GM21515 (cell line): ENCODE measurements at regions not wholly inside any gene's neighbourhood (a gene's known extent, or its start where the extent isn't known, plus 50 kb on each side); places are given as distances from the start of the nearest gene placed in this dataset.

Experiments used
- ATAC-seq: cut with Tn5 transposase; IDR thresholded peaks from one replicate; pipeline ENCODE4 v1.9.1; 2021; ENCODE audit not compliant: unreplicated experiment

- ATAC-seq, result no peak
Measured at GRCh38 chr4:10336471-10336870, 120.8 kb downstream of the ZNF518B start.

GRCh38 chr4:10335050-10335449 is 122.2 kb downstream of the ZNF518B start:
- ATAC-seq, result no peak

GRCh38 chr4:10334506-10335028 is 122.7 kb downstream of the ZNF518B start:
- ATAC-seq, result no peak

GRCh38 chr4:10333942-10334341 is 123.3 kb downstream of the ZNF518B start:
- no peak for ATAC-seq

- no peak for ATAC-seq
Measured at GRCh38 chr4:10326075-10326474, 131.2 kb downstream of the ZNF518B start.

- no peak for ATAC-seq
Measured at GRCh38 chr4:10321931-10322330, 135.3 kb downstream of the ZNF518B start.

GRCh38 chr4:10320130-10320529 is 137.1 kb downstream of the ZNF518B start:
- no peak for ATAC-seq

GRCh38 chr4:10317345-10317744 is 139.9 kb downstream of the ZNF518B start:
- ATAC-seq, result no peak

- no peak for ATAC-seq
Measured at GRCh38 chr4:10316851-10317250, 140.4 kb downstream of the ZNF518B start.

- no peak for ATAC-seq
Measured at GRCh38 chr4:10315638-10316037, 141.6 kb downstream of the ZNF518B start.

GRCh38 chr4:10312568-10312967 is 144.7 kb downstream of the ZNF518B start:
- no peak for ATAC-seq

- no peak for ATAC-seq
Measured at GRCh38 chr4:10311939-10312338, 145.3 kb downstream of the ZNF518B start.

- ATAC-seq, result no peak
Measured at GRCh38 chr4:10305816-10306215, 151.4 kb downstream of the ZNF518B start.

GRCh38 chr4:10303291-10303690 is 153.9 kb downstream of the ZNF518B start:
- no peak for ATAC-seq

- ATAC-seq, result no peak
Measured at GRCh38 chr4:10302096-10302495, 155.1 kb downstream of the ZNF518B start.

- no peak for ATAC-seq
Measured at GRCh38 chr4:10299601-10300000, 157.6 kb downstream of the ZNF518B start.

- ATAC-seq, result no peak
Measured at GRCh38 chr4:10298681-10299080, 158.5 kb downstream of the ZNF518B start.

GRCh38 chr4:10296730-10297129 is 160.5 kb downstream of the ZNF518B start:
- no peak for ATAC-seq

GRCh38 chr4:10295301-10295700 is 161.9 kb downstream of the ZNF518B start:
- no peak for ATAC-seq

GRCh38 chr4:10289538-10289906 is 167.7 kb downstream of the ZNF518B start:
- ATAC-seq, result no peak

- ATAC-seq, result no peak
Measured at GRCh38 chr4:10288830-10289537, 168.2 kb downstream of the ZNF518B start.

GRCh38 chr4:10285028-10285427 is 168.4 kb upstream of the WDR1 start:
- ATAC-seq, result no peak

- ATAC-seq, result no peak
Measured at GRCh38 chr4:10283761-10284160, 167.2 kb upstream of the WDR1 start.
